ENCODE measurements at regions not wholly inside any gene's neighbourhood (a gene's known extent, or its start where the extent isn't known, plus 50 kb on each side); places are given as distances from the start of the nearest gene placed in this dataset.

DNA sequence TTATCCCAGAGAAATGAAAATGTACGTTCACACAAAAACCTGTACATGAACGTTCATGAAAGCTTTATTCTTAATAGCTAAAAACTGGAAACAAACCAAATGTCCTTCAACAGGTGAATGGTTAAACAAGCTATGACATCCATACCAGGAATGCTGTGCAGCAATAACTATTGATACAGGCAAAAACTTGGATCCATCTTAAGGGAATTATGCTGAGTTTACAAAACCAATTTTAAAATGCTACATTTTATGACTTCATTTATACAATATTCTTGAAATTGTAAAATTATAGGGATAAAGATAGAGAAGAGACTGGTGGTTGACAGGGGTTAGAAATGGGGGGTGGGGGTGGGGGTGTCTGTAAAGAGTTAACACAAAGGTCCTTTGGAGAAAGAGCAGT is 280.3 kb downstream of the TGFB2 start:
- Histone ChIP-seq H2AK5ac (ENCODE audit: low read depth, low read length) (no peak overlapping the region), H2AFZ (ENCODE audit: low read length) (no peak overlapping the region), H3K14ac (ENCODE audit: low read length) (no peak overlapping the region), H3K9ac (ENCODE audit: low read depth, low read length, poor library complexity) (no peak overlapping the region), H3K36me3 (replicated peaks in 1 of 2; ENCODE audit: control insufficient read depth in 2 of 2, insufficient read depth in 2 of 2, low read length in 2 of 2) (no peaks in the 10 kb centered on the region), H3K27ac (replicated peaks; ENCODE audit: low read length) (no peak overlapping the region), H3K23ac (ENCODE audit: low read depth, low read length, poor library complexity) (no peak overlapping the region), H2BK12ac (ENCODE audit: low read length) (no peak overlapping the region), H2BK5ac (ENCODE audit: low read length) (no peak overlapping the region), H3K9me3 (replicated peaks in 1 of 2; ENCODE audit: control insufficient read depth in 2 of 2, insufficient read depth in 1 of 2, low read depth in 1 of 2, low read length in 2 of 2) (no peaks in the 10 kb centered on the region), H2BK15ac (ENCODE audit: low read length) (no peak overlapping the region), H3K4me1 (ENCODE audit: control insufficient read depth in 2 of 2, insufficient read depth in 1 of 2, low read depth in 1 of 2, low read length in 2 of 2) (no peaks in the 10 kb centered on the region), H3K18ac (ENCODE audit: low read length) (no peak overlapping the region), H3K4me3 (ENCODE audit: low read length in 2 of 2) (no peak overlapping the region), H4K91ac (ENCODE audit: low read depth, low read length, poor library complexity) (no peak overlapping the region), H2BK120ac (ENCODE audit: low read depth, low read length) (no peak overlapping the region), H3K4me2 (ENCODE audit: insufficient read depth, low read length, poor library complexity, severe bottlenecking) (no peak overlapping the region), H3K79me1 (ENCODE audit: low read depth, low read length) (no peaks in the 10 kb centered on the region), H3K4ac (ENCODE audit: low read length) (no peak overlapping the region), H3K27me3 (ENCODE audit: control insufficient read depth in 3 of 3, insufficient read depth in 3 of 3, low read depth in 1 of 3, low read length in 3 of 3) (no peaks in the 10 kb centered on the region), H4K8ac (ENCODE audit: low read depth, low read length) (no peak overlapping the region)
- no CpG with 5 or more reads among the region's 2 CpGs for WGBS, 2 donors (ENCODE audit: extremely low coverage in 2 of 2, insufficient read length in 2 of 2, insufficient replicate concordance in 1 of 2)
- no peak for DNase-seq (ENCODE audit: low spot score)

DNA sequence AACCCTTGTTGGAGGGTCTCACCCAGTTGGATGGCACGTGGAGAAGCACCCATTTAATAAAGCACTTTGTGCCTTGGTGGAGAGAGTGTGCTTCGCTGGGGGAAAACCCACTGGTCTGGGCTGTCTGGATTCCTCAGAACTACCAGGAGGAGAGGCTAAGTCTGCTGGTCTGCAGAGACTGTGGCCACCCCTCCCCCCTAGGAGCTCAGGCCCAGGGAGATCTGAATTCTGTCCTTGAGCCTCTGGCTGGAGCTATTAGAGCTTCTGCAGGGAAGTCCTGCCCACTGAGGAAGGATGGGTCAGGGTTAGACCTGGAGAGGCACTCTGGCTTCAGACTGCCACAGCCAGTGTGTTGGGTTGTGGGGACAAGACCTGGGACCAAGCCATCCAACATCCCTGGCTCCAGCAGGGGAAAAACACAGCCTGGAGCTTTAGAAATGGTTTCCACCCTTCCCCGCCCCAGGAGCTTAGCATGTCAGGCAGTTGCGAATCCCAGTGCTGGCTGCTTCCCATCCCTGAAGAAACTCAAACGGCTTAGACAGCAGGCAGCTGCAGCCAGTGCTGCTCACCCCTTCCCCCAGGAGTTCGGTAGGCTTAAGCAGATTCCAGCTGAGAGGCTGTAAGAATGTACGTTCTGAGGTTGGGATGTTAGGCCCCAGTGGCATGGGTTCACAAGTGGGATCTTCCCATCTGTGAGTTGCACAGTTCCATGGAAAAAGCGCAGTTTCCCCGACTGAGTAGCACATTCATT is 288.3 kb downstream of the TGFB2 start:
- H2BK120ac ChIP-seq (ENCODE audit: low read depth, low read length), result no peak overlapping the region
- no peak overlapping the region for H3K4me3 ChIP-seq (ENCODE audit: low read length in 2 of 2)
- no peak for DNase-seq (ENCODE audit: low spot score)
- peak overlapping the region; percentile 31 for H3K18ac ChIP-seq (ENCODE audit: low read length)
- H3K9me3 ChIP-seq (replicated peaks in 1 of 2; ENCODE audit: control insufficient read depth in 2 of 2, insufficient read depth in 1 of 2, low read depth in 1 of 2, low read length in 2 of 2), result peaks cover 0 to 13% of the 10 kb centered on the region in 2 donors
- H3K79me1 ChIP-seq (ENCODE audit: low read depth, low read length), result no peaks in the 10 kb centered on the region
- WGBS, 2 donors (ENCODE audit: extremely low coverage in 2 of 2, insufficient read length in 2 of 2, insufficient replicate concordance in 1 of 2), result no CpG with 5 or more reads among the region's 9 CpGs
- peaks cover 0 to 6% of the 10 kb centered on the region in 2 donors for H3K4me1 ChIP-seq (ENCODE audit: control insufficient read depth in 2 of 2, insufficient read depth in 1 of 2, low read depth in 1 of 2, low read length in 2 of 2)
- H2AFZ ChIP-seq (ENCODE audit: low read length), result peak overlapping the region; percentile 63
- no peak overlapping the region for H4K91ac ChIP-seq (ENCODE audit: low read depth, low read length, poor library complexity)
- H3K36me3 ChIP-seq (replicated peaks in 1 of 2; ENCODE audit: control insufficient read depth in 2 of 2, insufficient read depth in 2 of 2, low read length in 2 of 2), result no peaks in the 10 kb centered on the region
- no peak overlapping the region for H2BK12ac ChIP-seq (ENCODE audit: low read length)
- H3K27ac ChIP-seq (replicated peaks; ENCODE audit: low read length), result no peak overlapping the region
- no peak overlapping the region for H2AK5ac ChIP-seq (ENCODE audit: low read depth, low read length)
- no peak overlapping the region for H4K8ac ChIP-seq (ENCODE audit: low read depth, low read length)
- no peak overlapping the region for H3K4me2 ChIP-seq (ENCODE audit: insufficient read depth, low read length, poor library complexity, severe bottlenecking)
- no peak overlapping the region for H3K9ac ChIP-seq (ENCODE audit: low read depth, low read length, poor library complexity)
- no peak overlapping the region for H2BK5ac ChIP-seq (ENCODE audit: low read length)
- H3K23ac ChIP-seq (ENCODE audit: low read depth, low read length, poor library complexity), result peak overlapping the region; percentile 14
- H3K14ac ChIP-seq (ENCODE audit: low read length), result no peak overlapping the region
- peak overlapping the region; percentile 10 for H2BK15ac ChIP-seq (ENCODE audit: low read length)
- H3K27me3 ChIP-seq (ENCODE audit: control insufficient read depth in 3 of 3, insufficient read depth in 3 of 3, low read depth in 1 of 3, low read length in 3 of 3), result no peaks in the 10 kb centered on the region
- no peak overlapping the region for H3K4ac ChIP-seq (ENCODE audit: low read length)

DNA sequence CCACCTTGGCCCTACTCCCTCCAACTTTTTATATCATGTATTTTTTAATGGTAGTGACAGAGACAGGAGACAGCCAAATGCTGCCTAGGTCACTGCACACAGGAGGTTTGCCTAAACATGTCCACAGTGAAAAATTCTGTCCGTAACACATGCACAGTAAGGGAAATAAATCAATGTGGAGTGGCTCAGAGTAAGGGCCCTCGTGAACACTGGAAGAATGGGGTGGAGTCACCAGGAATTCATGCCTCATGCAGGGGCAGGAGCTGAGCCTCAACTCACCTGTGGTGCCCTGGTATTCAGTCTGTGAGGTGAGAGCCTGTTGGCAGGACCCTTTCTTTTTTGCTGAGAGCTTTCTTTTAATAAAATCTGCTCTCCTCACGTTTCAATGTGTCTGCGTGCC is 289.1 kb downstream of the TGFB2 start:
- no peak overlapping the region for H2BK5ac ChIP-seq (ENCODE audit: low read length)
- H3K23ac ChIP-seq (ENCODE audit: low read depth, low read length, poor library complexity), result no peak overlapping the region
- no peaks in the 10 kb centered on the region for H3K36me3 ChIP-seq (replicated peaks in 1 of 2; ENCODE audit: control insufficient read depth in 2 of 2, insufficient read depth in 2 of 2, low read length in 2 of 2)
- H3K27ac ChIP-seq (replicated peaks; ENCODE audit: low read length), result no peak overlapping the region
- H3K14ac ChIP-seq (ENCODE audit: low read length), result no peak overlapping the region
- no peak overlapping the region for H2BK15ac ChIP-seq (ENCODE audit: low read length)
- H3K27me3 ChIP-seq (ENCODE audit: control insufficient read depth in 3 of 3, insufficient read depth in 3 of 3, low read depth in 1 of 3, low read length in 3 of 3), result no peaks in the 10 kb centered on the region
- no peak overlapping the region for H3K4ac ChIP-seq (ENCODE audit: low read length)
- H3K9me3 ChIP-seq (replicated peaks in 1 of 2; ENCODE audit: control insufficient read depth in 2 of 2, insufficient read depth in 1 of 2, low read depth in 1 of 2, low read length in 2 of 2), result peaks cover 0 to 13% of the 10 kb centered on the region in 2 donors
- H3K4me1 ChIP-seq (ENCODE audit: control insufficient read depth in 2 of 2, insufficient read depth in 1 of 2, low read depth in 1 of 2, low read length in 2 of 2), result peaks cover 0 to 6% of the 10 kb centered on the region in 2 donors
- no peak overlapping the region for H4K91ac ChIP-seq (ENCODE audit: low read depth, low read length, poor library complexity)
- no peak overlapping the region for H3K4me2 ChIP-seq (ENCODE audit: insufficient read depth, low read length, poor library complexity, severe bottlenecking)
- H2BK12ac ChIP-seq (ENCODE audit: low read length), result no peak overlapping the region
- WGBS, 2 donors (ENCODE audit: extremely low coverage in 2 of 2, insufficient read length in 2 of 2, insufficient replicate concordance in 1 of 2), result no CpG with 5 or more reads among the region's 4 CpGs
- H2AK5ac ChIP-seq (ENCODE audit: low read depth, low read length), result no peak overlapping the region
- DNase-seq (ENCODE audit: low spot score), result no peak
- H3K18ac ChIP-seq (ENCODE audit: low read length), result no peak overlapping the region
- no peak overlapping the region for H2BK120ac ChIP-seq (ENCODE audit: low read depth, low read length)
- H4K8ac ChIP-seq (ENCODE audit: low read depth, low read length), result no peak overlapping the region
- no peak overlapping the region for H3K9ac ChIP-seq (ENCODE audit: low read depth, low read length, poor library complexity)
- no peak overlapping the region for H2AFZ ChIP-seq (ENCODE audit: low read length)
- no peaks in the 10 kb centered on the region for H3K79me1 ChIP-seq (ENCODE audit: low read depth, low read length)
- H3K4me3 ChIP-seq (ENCODE audit: low read length in 2 of 2), result no peak overlapping the region

DNA sequence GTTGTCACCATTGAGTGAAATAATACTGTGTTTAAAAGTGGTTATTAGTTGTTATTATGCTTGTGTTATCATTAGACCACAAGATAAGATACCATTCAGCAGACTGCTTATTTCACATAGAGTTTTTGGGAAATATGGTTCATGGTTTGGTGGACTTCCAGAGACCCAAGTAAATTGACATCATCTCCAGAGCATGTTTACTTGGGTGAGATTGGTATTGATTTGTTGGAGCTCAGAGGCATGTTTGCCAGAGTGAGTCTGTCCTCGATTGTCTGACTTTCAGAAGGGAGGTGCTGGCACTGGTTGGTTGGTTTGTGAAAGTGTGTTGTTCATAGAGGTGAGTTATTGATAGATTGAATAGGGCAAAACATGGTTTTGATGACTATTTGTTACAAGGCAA is 291.4 kb downstream of the TGFB2 start:
- Histone ChIP-seq H2BK12ac (ENCODE audit: low read length) (no peak overlapping the region), H3K4me2 (ENCODE audit: insufficient read depth, low read length, poor library complexity, severe bottlenecking) (no peak overlapping the region), H2AFZ (ENCODE audit: low read length) (no peak overlapping the region), H3K4ac (ENCODE audit: low read length) (no peak overlapping the region), H3K4me3 (ENCODE audit: low read length in 2 of 2) (no peak overlapping the region), H3K4me1 (ENCODE audit: control insufficient read depth in 2 of 2, insufficient read depth in 1 of 2, low read depth in 1 of 2, low read length in 2 of 2) (peaks cover 0 to 6% of the 10 kb centered on the region in 2 donors), H3K9ac (ENCODE audit: low read depth, low read length, poor library complexity) (no peak overlapping the region), H4K8ac (ENCODE audit: low read depth, low read length) (no peak overlapping the region), H2BK15ac (ENCODE audit: low read length) (no peak overlapping the region), H3K18ac (ENCODE audit: low read length) (no peak overlapping the region), H4K91ac (ENCODE audit: low read depth, low read length, poor library complexity) (no peak overlapping the region), H3K79me1 (ENCODE audit: low read depth, low read length) (no peaks in the 10 kb centered on the region), H2BK120ac (ENCODE audit: low read depth, low read length) (no peak overlapping the region), H3K9me3 (replicated peaks in 1 of 2; ENCODE audit: control insufficient read depth in 2 of 2, insufficient read depth in 1 of 2, low read depth in 1 of 2, low read length in 2 of 2) (peaks cover 0 to 13% of the 10 kb centered on the region in 2 donors), H2BK5ac (ENCODE audit: low read length) (no peak overlapping the region), H2AK5ac (ENCODE audit: low read depth, low read length) (no peak overlapping the region), H3K23ac (ENCODE audit: low read depth, low read length, poor library complexity) (no peak overlapping the region), H3K36me3 (replicated peaks in 1 of 2; ENCODE audit: control insufficient read depth in 2 of 2, insufficient read depth in 2 of 2, low read length in 2 of 2) (no peaks in the 10 kb centered on the region), H3K14ac (ENCODE audit: low read length) (no peak overlapping the region), H3K27ac (replicated peaks; ENCODE audit: low read length) (no peak overlapping the region), H3K27me3 (ENCODE audit: control insufficient read depth in 3 of 3, insufficient read depth in 3 of 3, low read depth in 1 of 3, low read length in 3 of 3) (no peaks in the 10 kb centered on the region)
- WGBS, 2 donors (ENCODE audit: extremely low coverage in 2 of 2, insufficient read length in 2 of 2, insufficient replicate concordance in 1 of 2), result no CpG with 5 or more reads among the region's 1 CpG
- no peak for DNase-seq (ENCODE audit: low spot score)
